HFF-Myc (cell line): ENCODE measurements at regions not wholly inside any gene's neighbourhood (a gene's known extent, or its start where the extent isn't known, plus 50 kb on each side); places are given as distances from the start of the nearest gene placed in this dataset.

Source experiments
- DNase-seq: peaks from one replicate; pipeline ENCODE4 v3.0.0-alpha.2; 2011; ENCODE audit warnings: low read depth; ENCODE audit errors: extremely low read depth
- H3K4me3 ChIP-seq: replicated peaks from 2 replicates; pipeline ENCODE4 v1.5.1; 2011; ENCODE audit warnings: low read depth, mild to moderate bottlenecking, control low read depth, low read length
- CTCF ChIP-seq: IDR thresholded peaks from 2 replicates; pipeline ENCODE4 v1.5.1; 2012; ENCODE audit warnings: mild to moderate bottlenecking, low read depth, low read length, control low read depth; ENCODE audit errors: missing control alignments

GRCh38 chr14:50049093-50049492, 67.3 kb downstream of the VCPKMT start:
- no peak overlapping the region for H3K4me3 ChIP-seq
- TF ChIP-seq CTCF: no peak
- no peak for DNase-seq

GRCh38 chr14:50049703-50050570, 66.4 kb downstream of the VCPKMT start:
- DNase-seq: no peak
- no peak overlapping the region for H3K4me3 ChIP-seq
- TF ChIP-seq CTCF: no peak

GRCh38 chr14:50051106-50051505, 65.3 kb downstream of the VCPKMT start:
- TF ChIP-seq CTCF: no peak
- DNase-seq: no peak
- H3K4me3 ChIP-seq: no peak overlapping the region

GRCh38 chr14:50051706-50052105, 64.7 kb downstream of the VCPKMT start:
- H3K4me3 ChIP-seq: no peak overlapping the region
- TF ChIP-seq CTCF: no peak
- no peak for DNase-seq

- DNase-seq: no peak
- no peak overlapping the region for H3K4me3 ChIP-seq
- TF ChIP-seq CTCF: no peak
These were observed 63.9 kb downstream of the VCPKMT start for GRCh38 chr14:50052517-50052916.

- DNase-seq: no peak
- no peak for TF ChIP-seq CTCF
- H3K4me3 ChIP-seq: no peak overlapping the region
These were observed 62.4 kb downstream of the VCPKMT start for GRCh38 chr14:50053935-50054334.
